CD4-positive, alpha-beta T cell (primary cell): ENCODE measurements at regions not wholly inside any gene's neighbourhood (a gene's known extent, or its start where the extent isn't known, plus 50 kb on each side); places are given as distances from the start of the nearest gene placed in this dataset.
"Not testable (repeated sequence)": the region's sequence is repeated elsewhere in the genome, so short reads cannot be mapped to it uniquely, and the experiment has no call there.

Experiments
- ATAC-seq: fragments of 200-7000 bp; cut with Tn5 transposase; one replicate; pipeline ENCODE4 v1.10.0; 2022; ENCODE audit warnings: mild to moderate bottlenecking; ENCODE audit not compliant: poor library complexity
- CTCF ChIA-PET: fragments of 350-600 bp; sonication (Branson Sonifier 250); formaldehyde crosslinking; loops from one replicate; lab custom pipeline; 2021; ENCODE audit warnings: antibody characterized with exemption, inconsistent platforms; lab: Charles Lee
- POLR2A ChIA-PET: fragments of 350-600 bp; sonication (Branson Sonifier 250); formaldehyde crosslinking; loops from one replicate; lab custom pipeline; 2021; ENCODE audit warnings: antibody characterized with exemption, inconsistent platforms; lab: Charles Lee
- DNase-seq, 14 experiments: peaks; one replicate each; pipeline ENCODE4 v3.0.0-alpha.2; 2013 to 2020; ENCODE audit warnings: mixed read lengths in 2 of 14
- H3K27ac ChIP-seq, 2 donors: one replicate each; pipeline versions ENCODE4 v1.5.1 to v1.7.0; 2013; ENCODE audit warnings: low read length in 2 of 2, low read depth in 1 of 2, mild to moderate bottlenecking in 1 of 2
- H3K27me3 ChIP-seq, 2 experiments: 1 replicate in 1 of 2; 2 replicates in 1 of 2; pipeline versions ENCODE4 v1.6.1 to v1.7.0; 2013; ENCODE audit warnings: low read length in 2 of 2, control low read depth in 1 of 2, mild to moderate bottlenecking in 1 of 2, moderate library complexity in 1 of 2; ENCODE audit not compliant: insufficient read depth in 2 of 2, control insufficient read depth in 1 of 2
- H3K36me3 ChIP-seq: one replicate; pipeline ENCODE4 v1.6.1; 2013; ENCODE audit warnings: low read length, control low read depth; ENCODE audit not compliant: insufficient read depth
- H3K4me1 ChIP-seq: one replicate; pipeline ENCODE4 v1.6.1; 2013; ENCODE audit warnings: low read length, control low read depth; ENCODE audit not compliant: insufficient read depth
- H3K4me3 ChIP-seq: one replicate; pipeline ENCODE4 v1.5.1; 2013; ENCODE audit warnings: mild to moderate bottlenecking, low read length, moderate library complexity
- H3K9me3 ChIP-seq, 2 experiments: 1 replicate in 1 of 2; 2 replicates in 1 of 2; pipeline versions ENCODE4 v1.6.1 to v1.7.0; 2013; ENCODE audit warnings: low read length in 2 of 2, mild to moderate bottlenecking in 2 of 2, control low read depth in 1 of 2, moderate library complexity in 1 of 2; ENCODE audit not compliant: control insufficient read depth in 1 of 2, insufficient read depth in 1 of 2
- H3K27ac Mint-ChIP-seq: one replicate; pipeline ENCODE4 v1.8.0; 2020; ENCODE audit warnings: mixed read lengths
- H3K27me3 Mint-ChIP-seq: one replicate; pipeline ENCODE4 v1.8.0; 2021; ENCODE audit warnings: mixed read lengths
- H3K36me3 Mint-ChIP-seq: one replicate; pipeline ENCODE4 v1.8.0; 2021; ENCODE audit warnings: low read depth, mixed read lengths
- H3K4me1 Mint-ChIP-seq: one replicate; pipeline ENCODE4 v1.8.0; 2021; ENCODE audit warnings: low read depth, mixed read lengths
- H3K4me3 Mint-ChIP-seq: one replicate; pipeline ENCODE4 v1.8.0; 2020; ENCODE audit warnings: mild to moderate bottlenecking, mixed read lengths
- H3K9me3 Mint-ChIP-seq: one replicate; pipeline ENCODE4 v1.8.0; 2020; ENCODE audit warnings: mixed read lengths
- CTCF ChIP-seq: fragments of 200-600 bp; IDR thresholded peaks from one replicate; pipeline ENCODE4 v1.8.0; 2022; ENCODE audit warnings: antibody characterized with exemption, mild to moderate bottlenecking
- intact Hi-C, 2 experiments: fragments of 100-400 bp; cut with DNase I in 1 of 2; cut with micrococcal nuclease in 1 of 2; formaldehyde crosslinking; loops; one replicate each; pipeline versions ENCODE4 v1.15.1 to v1.9.0; 2023 to 2025; cut with DNase I, micrococcal nuclease

DNA sequence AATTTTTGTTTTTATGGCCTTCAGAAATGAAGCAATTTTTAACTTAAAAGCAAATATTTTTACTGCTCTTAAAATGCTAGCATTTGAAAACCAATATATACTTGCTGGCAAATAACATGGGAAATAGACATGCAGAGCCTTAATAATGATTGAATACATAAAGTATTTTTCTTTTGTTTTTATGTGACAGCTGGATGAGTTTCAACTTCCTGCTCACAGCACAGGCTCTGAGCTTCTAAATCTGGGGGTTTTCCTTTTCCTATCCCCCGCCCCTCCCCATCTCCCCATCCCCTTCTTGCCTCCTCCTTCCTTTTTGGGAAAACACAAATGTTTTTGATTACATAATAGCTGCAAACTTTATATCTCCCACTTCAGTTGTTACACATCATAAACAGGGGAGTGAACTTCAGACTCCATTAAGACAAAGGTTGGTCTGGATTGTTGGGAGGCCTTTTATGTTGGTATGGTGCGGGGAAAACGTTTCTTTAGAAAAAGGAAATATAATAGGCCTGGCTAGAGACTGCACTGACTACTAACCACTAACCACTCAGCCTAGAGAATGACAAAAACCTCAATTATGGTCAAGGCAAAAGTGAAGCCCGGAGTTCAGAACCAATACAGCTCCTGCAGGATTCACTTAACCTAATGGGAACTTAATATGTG lies 116.1 kb upstream of the GORAB start:
- Histone ChIP-seq H3K27ac (no peak overlapping the region), H3K4me3 (no peak overlapping the region), H3K36me3 (no peaks in the 10 kb centered on the region), H3K27me3 (no peaks in the 10 kb centered on the region), H3K4me1 (no peaks in the 10 kb centered on the region), H3K9me3 (no peaks in the 10 kb centered on the region)
- TF ChIP-seq CTCF, result no peak
- H3K4me3 Mint-ChIP-seq, result no peak overlapping the region
- intact Hi-C loops, result no loop called here
- H3K27ac Mint-ChIP-seq, result no peak overlapping the region
- ATAC-seq (no peak), DNase-seq (no peak)
- H3K36me3 Mint-ChIP-seq, result no peaks in the 10 kb centered on the region
- no peaks in the 10 kb centered on the region for H3K4me1 Mint-ChIP-seq
- POLR2A ChIA-PET, result no interaction called here
- H3K9me3 Mint-ChIP-seq, result peaks cover 8% of the 10 kb centered on the region
- CTCF ChIA-PET, result no interaction called here
- H3K27me3 Mint-ChIP-seq, result no peaks in the 10 kb centered on the region

- no peak for TF ChIP-seq CTCF
- ATAC-seq (no peak), DNase-seq (no peak)
- POLR2A ChIA-PET, result no interaction called here
- peaks cover 0 to 3% of the 10 kb centered on the region in 2 experiments for H3K27me3 ChIP-seq
- Mint-ChIP-seq H3K27me3 (peaks cover 26% of the 10 kb centered on the region), H3K27ac (no peak overlapping the region), H3K4me3 (no peak overlapping the region), H3K4me1 (no peaks in the 10 kb centered on the region), H3K9me3 (peaks cover 2% of the 10 kb centered on the region), H3K36me3 (no peaks in the 10 kb centered on the region)
- no peaks in the 10 kb centered on the region for H3K36me3 ChIP-seq
- intact Hi-C loops, result no loop called here
- no peaks in the 10 kb centered on the region for H3K4me1 ChIP-seq
- no peak overlapping the region for H3K27ac ChIP-seq
- CTCF ChIA-PET, result no interaction called here
- no peak overlapping the region for H3K4me3 ChIP-seq
- H3K9me3 ChIP-seq, result no peaks in the 10 kb centered on the region
These were observed 107.6 kb upstream of the GORAB start for GRCh38 chr1:170424346-170424745.

DNA sequence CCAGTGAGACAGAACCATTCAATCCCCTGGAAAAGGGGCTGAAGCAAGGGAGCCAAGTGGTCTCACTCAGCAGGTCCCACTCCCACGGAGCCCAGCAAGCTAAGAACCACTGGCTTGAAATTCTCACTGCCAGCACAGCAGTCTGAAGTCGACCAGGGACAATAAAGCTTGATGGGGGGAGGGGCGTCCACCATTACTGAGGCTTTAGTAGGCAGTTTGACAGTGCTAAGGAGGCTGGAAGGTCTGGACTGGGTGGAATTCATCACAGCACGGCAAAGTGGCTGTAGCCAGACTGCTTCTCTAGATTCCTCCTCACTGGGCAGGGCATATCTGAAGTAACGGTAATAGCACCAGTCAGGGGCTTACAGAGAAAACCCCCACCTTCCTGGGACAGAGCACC lies 105.4 kb upstream of the GORAB start:
- ATAC-seq, result no peak
- Mint-ChIP-seq H3K27ac (no peak overlapping the region), H3K36me3 (no peaks in the 10 kb centered on the region), H3K4me1 (no peaks in the 10 kb centered on the region), H3K27me3 (peaks cover 34% of the 10 kb centered on the region), H3K4me3 (no peak overlapping the region), H3K9me3 (peaks cover 2% of the 10 kb centered on the region)
- no peak for DNase-seq
- Histone ChIP-seq H3K36me3 (no peaks in the 10 kb centered on the region), H3K27me3 (peaks cover 0 to 3% of the 10 kb centered on the region in 2 experiments), H3K27ac (no peak overlapping the region), H3K4me1 (no peaks in the 10 kb centered on the region), H3K4me3 (no peak overlapping the region), H3K9me3 (no peaks in the 10 kb centered on the region)
- ChIA-PET POLR2A (no interaction called here), CTCF (no interaction called here)
- TF ChIP-seq CTCF, result no peak
- intact Hi-C loops, result no loop called here

- H3K4me3 Mint-ChIP-seq, H3K9me3 Mint-ChIP-seq, H3K27me3 ChIP-seq, H3K36me3 Mint-ChIP-seq, H3K4me1 ChIP-seq, H3K4me3 ChIP-seq, H3K27ac Mint-ChIP-seq, POLR2A ChIA-PET, ATAC-seq, H3K27ac ChIP-seq, DNase-seq, H3K9me3 ChIP-seq, H3K36me3 ChIP-seq, CTCF ChIA-PET, intact Hi-C loops, H3K4me1 Mint-ChIP-seq: not testable (repeated sequence)
- H3K27me3 Mint-ChIP-seq, result peaks cover 34% of the 10 kb centered on the region
These were observed 105.0 kb upstream of the GORAB start for GRCh38 chr1:170427002-170427401.
